8988T (cell line): ENCODE measurements at regions not wholly inside any gene's neighbourhood (a gene's known extent, or its start where the extent isn't known, plus 50 kb on each side); places are given as distances from the start of the nearest gene placed in this dataset.

Experiments used
- DNase-seq: peaks from one replicate; pipeline ENCODE4 v3.0.0; 2011

- DNase-seq, result no peak
Observed at GRCh38 chr16:87219287-87219909, 97.8 kb downstream of the C16orf95 start.

DNA sequence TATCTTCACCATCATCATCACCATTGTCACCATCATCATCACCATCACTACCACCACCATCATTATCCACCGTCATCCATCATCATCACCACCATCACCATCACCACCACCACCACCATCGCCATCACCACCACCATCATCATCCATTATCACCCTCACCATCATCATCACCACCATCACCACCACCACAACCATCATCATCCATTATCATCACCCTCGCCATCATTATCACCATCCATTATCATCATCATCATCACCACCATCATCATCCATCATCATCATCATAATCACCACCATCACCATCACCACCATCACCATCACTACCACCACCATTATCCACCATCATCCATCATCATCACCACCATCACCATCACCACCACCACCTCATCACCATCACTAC is 95.6 kb downstream of the C16orf95 start:
- no peak for DNase-seq

GRCh38 chr16:87222335-87222734 is 94.9 kb downstream of the C16orf95 start:
- DNase-seq, result no peak

- no peak for DNase-seq
Observed at GRCh38 chr16:87223656-87224248, 93.4 kb downstream of the C16orf95 start.

DNA sequence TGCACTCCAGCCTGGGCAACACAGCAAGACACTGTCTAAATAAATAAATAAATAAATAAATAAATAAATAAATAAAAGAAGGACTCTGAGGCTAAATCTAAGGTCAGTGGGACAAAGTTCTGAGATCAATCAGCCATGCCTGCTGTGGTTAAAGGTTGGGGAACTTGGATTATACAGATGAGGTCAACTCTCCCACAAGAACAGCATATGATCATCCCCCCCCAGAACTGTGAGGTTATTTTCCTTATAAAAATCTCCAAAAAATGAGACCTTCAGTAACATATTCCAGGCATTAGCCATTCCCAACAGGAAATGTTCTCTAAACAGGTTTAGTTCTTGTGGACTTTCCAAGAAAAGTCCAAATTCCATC is 90.3 kb downstream of the C16orf95 start:
- no peak for DNase-seq

DNA sequence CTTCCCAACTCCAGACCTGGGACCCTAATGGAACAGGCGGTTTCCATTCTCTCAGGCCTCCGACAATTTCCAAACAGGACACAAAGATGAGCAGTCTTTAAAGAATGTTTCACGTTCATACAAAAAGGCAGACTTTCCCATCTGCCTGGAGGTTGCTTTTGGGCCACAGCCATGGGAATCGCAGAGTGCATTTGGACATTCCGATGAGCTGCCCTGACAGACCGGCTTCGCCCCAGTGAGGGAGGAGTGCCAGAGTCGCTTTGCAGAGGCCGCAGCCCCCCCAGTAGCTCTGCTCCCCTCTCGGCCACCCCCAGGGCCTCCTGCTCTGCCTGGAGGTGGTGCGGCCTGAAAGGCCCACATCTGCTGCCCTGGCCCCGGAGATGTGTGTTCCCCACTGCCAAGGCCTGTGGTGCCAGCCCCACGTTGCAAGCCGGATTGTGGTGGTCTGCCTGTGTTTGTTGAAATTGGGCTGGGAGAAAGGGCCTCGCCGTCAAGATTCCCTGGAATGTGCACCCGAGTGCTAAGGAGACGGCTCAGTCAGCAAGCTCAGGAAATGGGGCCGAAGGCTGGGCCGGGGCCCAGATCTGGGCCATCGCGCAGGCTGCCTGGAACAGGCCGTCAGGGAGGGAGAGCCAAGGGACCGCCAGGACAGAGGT is 89.8 kb downstream of the C16orf95 start:
- DNase-seq, result no peak

DNA sequence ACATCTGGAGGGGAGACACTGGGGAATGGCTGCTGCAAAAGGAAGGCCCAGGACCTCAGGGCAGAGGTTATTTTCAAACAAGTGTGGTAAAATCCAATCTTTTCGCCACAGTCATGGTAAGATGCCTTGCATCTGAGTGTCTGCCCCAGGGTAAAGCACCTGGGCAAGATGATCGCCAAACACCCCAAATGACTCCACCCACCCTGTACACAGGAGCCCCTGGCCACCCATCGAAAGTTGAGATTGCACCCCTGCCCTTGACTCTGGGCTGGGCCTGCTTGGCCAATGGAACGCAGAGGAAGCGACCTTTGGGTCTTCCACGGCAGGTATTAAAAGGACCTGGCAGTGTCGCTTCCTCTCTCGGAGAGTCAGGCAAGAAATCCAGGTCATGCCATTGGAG is 88.8 kb downstream of the C16orf95 start:
- no peak for DNase-seq

- no peak for DNase-seq
Observed at GRCh38 chr16:87229230-87230188, 87.7 kb downstream of the C16orf95 start.

GRCh38 chr16:87230571-87230970 is 86.6 kb downstream of the C16orf95 start:
- DNase-seq, result no peak

DNA sequence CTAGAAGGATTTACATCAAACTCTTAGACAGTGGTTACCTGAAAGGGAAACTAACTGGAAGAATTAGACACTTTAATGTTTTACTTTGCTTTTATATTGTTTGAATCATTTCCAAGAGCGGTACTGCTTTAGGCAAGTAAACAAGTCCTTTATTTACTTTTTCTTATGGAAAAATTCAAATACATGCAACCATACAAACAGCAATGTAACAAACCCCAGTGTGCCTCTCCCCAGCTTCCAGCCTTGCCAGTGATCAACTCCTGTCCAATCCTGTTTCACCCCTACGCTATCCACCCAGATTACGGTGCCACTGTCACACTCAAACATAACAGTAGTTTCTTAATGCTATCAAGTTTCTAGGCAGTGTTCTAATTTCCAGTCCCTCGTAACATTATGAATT is 85.9 kb downstream of the C16orf95 start:
- DNase-seq, result no peak

DNA sequence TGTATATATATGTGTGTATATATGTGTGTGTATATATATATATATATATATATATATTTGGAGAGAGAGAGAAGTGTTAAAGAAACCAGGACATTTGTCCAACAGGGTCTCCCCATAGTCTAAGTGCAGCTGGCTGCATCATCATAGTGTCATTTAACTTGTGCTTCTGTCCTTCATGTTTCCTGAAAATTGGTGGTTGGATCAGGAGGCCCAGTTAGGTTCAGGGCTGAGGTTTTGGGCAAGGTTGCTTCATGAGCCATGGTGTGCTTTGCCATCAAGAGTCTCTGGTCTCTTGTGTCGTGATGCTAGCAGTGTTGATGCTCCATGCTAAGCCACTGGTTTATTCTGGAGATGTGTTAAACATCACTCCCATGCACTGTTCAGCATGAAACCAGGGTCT is 85.3 kb downstream of the C16orf95 start:
- DNase-seq, result no peak

DNA sequence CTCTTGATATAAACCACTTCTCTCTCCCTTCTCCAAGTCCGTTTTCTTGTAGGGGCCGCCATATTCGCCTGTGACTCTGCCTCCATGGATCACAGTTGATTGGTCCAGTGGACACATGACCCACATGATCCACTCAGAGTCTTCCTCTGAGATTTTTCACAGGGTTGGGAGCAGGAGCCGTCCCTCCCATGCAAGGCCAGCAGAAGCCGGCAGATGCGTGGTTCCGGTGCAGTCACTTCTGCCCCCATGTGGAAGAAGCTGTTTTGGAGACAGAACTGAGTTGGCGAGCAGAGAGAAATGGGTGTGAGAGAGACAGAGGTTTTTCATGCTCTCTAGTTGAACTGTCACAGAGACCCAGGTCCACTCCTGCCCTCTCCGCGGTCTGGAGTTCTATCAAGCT is 83.3 kb downstream of the C16orf95 start:
- no peak for DNase-seq

DNA sequence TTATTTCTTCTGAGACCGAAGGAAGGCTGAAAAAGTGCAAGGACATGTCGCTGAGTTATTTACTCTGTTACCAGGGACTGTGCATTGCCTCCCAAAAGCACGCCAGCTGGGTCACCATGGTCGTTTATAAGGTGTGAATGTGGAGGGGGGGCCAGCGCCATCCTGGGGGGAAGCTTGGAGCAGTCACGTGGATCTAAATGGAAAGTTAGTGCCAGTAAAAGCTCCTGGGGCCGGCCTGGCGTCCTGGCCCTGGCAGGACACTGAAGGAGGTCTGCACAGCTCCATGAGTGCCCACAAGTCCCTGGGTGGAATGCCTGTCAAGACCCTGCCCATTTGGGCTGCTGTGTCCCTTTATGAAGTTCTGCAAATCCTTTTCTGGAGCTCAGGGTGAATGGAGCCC is 82.6 kb downstream of the C16orf95 start:
- no peak for DNase-seq

- DNase-seq, result no peak
Observed at GRCh38 chr16:87235810-87236515, 81.2 kb downstream of the C16orf95 start.

DNA sequence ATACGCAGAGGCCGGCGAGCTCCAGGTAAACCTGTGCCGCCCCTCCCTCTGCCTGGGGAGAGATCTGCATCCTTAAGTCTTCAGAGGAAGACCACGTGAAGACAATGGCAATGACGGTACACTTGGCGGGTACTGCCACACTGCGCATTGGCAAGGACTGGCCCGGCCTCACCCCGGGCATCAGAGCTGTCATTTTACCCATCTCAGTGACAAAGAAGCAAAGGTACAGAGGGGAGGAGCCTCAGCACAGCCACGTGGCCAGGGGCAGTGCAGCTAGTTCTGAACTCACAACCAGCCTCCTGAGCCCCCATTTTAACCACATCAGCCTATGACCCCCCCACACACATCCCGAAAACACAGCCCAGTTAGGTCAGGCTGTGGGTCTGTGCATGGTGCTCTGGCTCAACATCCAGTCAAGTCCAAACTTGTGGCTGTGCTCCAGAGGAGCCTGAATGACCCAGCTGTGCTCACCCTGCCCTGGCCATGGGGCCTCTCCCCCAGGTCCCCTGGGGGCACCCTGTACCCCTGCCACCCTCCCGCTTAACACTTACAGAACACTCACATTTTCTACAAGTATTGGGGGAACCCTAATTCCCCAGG is 80.6 kb downstream of the C16orf95 start:
- DNase-seq, result no peak

DNA sequence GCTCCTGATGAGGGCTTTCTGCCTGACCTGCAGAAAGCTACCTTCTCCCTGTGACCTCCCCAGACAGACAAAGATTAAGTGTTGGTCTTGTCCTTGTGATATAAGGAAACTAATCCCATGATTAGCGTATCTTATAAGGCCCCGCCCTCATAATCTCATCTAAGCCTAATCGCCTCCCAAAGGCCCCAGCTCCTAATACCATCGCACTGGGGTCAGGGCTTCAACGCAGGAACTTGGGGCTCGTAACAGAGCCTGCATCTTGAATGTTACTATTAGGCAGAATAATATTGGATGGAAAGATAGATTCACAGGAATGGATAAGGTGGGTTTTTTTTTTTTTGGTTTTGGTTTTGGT is 78.9 kb downstream of the C16orf95 start:
- no peak for DNase-seq

- DNase-seq, result no peak
Observed at GRCh38 chr16:87239545-87239944, 77.6 kb downstream of the C16orf95 start.

- peak; percentile 41 for DNase-seq
Observed at GRCh38 chr16:87240211-87241136, 76.7 kb downstream of the C16orf95 start.

DNA sequence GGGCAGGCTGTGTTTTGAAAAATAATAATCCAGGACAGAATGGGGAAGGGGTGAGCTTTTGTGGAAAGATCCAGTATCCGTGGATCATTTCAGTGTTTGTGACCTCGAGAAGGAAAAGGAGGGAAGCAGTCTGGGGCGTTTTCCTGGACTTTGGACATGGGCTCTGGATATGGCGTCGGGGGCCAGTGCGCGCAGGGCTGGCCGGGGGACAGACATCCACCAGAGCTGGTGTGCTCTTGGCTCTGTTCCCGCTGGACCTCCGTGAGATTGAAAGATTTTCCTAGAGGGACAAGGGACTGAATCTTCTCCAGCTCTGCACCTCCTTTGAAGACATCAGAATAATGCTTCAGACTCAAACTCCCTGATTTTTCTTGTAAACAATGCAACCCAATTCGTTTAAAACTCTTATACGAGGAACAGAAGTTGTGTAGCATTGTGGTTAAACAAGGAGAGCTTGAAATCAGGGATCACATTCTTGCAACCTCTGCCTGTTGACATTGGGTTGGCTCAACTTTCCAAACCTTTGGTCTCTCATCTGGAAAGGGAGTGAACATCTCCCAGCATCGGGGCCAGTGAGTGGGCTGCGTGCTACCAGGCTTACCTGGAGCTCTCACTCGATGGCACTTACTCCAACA is 75.9 kb downstream of the C16orf95 start:
- no peak for DNase-seq

- no peak for DNase-seq
Observed at GRCh38 chr16:87243478-87243877, 73.7 kb downstream of the C16orf95 start.
